ENCODE measurements at regions not wholly inside any gene's neighbourhood (a gene's known extent, or its start where the extent isn't known, plus 50 kb on each side); places are given as distances from the start of the nearest gene placed in this dataset.

GRCh38 chr3:174533286-174533685 is 325.8 kb upstream of the NAALADL2 start:
- TF ChIP-seq POLR2AphosphoS5 (IDR thresholded peaks at IDR 0.05; ENCODE audit: low read depth, low read length): no peak
- TF ChIP-seq POLR2A (IDR thresholded peaks at IDR 0.05; ENCODE audit: low read depth, low read length): no peak
- TF ChIP-seq TAF1 (IDR thresholded peaks at IDR 0.05; ENCODE audit: borderline replicate concordance, low read depth, low read length): no peak

All from GM12892 (cell line).